ELR (cell line): ENCODE measurements at regions not wholly inside any gene's neighbourhood (a gene's known extent, or its start where the extent isn't known, plus 50 kb on each side); places are given as distances from the start of the nearest gene placed in this dataset.
"Not testable (repeated sequence)": the region's sequence is repeated elsewhere in the genome, so short reads cannot be mapped to it uniquely, and the experiment has no call there.

Experiments
- DNase-seq: peaks from one replicate; pipeline ENCODE4 v3.0.0-alpha.2; 2015; ENCODE audit warnings: low read depth

DNA sequence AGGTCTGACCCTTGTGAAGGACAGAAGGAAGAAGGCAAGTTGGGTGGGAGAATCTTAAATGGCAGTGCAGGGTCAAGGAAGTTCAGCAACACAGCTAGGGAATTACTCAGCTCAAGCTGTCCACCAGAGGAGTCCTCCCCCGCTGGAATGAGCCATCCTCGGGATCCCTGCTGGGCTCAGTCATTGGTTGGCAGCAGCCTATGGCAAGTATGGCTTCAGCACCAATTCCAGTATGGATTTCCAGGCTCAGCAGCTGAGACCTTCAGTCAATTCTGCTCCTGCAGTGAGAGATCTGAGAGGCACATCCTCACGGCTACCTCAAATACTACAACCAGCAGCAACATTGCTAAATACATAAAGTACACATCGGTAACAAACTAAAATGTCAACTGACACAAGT lies 280.6 kb upstream of the PIK3R1 start:
- peak; percentile 2 for DNase-seq

DNA sequence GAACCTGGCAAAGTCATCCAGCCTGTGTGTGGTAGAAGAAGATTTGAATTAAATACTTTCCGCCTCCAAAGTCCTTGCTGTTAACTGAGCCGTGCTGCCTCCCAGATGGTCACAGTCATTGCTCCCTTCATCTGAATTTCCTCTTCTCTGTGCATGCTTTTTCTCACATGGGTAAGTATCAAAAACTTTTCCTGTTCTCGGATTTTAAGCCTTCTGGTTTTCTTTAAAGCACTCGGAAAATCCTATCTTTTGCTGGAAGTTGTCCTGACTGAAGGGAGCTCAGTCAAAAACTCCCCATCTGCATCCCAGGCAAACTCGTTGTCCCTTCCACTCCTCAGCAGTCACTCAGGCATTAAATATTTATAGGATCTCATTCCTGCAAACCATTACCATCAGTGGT lies 290.0 kb upstream of the PIK3R1 start:
- DNase-seq, result no peak

DNA sequence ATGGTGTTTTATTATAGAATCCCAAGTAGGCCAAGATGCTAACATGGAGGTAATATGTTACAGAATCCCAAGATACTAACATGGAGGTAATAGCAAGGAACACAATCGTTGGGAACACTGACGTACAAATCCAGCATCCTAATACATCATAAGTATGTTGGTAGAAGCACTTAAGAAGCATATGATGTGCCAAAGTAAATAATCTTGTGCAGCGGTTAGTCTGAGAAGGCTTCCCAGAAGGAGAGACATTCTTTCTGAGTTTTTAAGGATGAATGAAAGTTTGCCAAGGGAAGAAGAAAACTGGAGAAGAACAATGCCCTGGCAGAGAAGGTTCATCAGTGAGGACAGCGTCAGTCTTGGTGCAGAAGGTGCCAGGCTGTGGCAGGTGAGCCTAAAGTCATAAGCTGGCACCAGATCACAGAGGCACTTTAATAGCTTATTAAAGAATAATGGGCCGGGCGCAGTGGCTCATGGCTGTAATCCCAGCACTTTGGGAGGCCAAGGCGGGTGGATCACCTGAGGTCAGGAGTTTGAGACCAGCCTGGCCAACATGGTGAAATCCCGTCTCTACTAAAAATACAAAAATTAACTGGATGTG lies 294.5 kb upstream of the PIK3R1 start:
- DNase-seq, result no peak

DNA sequence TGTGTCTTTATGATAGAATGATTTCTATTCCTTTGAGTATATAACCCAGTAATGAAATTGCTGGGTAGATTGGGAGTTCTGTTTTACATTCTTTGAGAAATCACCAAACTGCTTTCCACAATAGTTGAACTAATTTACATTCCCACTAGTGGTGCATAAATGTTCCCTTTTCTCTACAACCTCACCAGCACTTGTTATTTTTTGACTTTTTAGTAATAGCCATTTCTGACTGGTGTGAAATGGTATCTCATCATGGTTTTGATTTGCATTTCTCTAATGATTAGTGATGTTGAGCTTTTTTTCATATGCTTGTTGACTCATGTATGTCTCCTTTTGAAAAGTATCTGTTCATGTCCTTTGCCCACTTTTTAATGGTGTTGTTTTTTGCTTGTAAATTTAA lies 296.0 kb upstream of the PIK3R1 start:
- DNase-seq, result not testable (repeated sequence)

DNA sequence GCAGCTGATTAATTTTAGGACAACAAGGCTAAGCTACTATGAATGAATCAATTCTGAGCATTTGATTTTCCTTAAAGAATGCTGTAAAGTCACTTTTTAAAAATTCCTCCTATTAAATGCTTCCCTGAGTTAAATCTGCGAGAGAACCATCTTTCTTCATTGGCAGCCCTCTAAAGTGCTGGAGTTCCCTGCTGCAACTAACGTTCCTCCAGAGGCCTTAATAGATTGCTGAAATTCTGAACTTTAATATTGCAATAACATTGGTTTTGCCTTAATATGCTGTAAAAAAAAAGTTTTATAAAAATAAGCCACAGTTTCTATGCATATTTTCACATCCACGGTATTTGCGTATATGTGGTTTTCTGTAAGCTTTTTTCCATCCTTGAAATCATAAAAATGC lies 298.0 kb upstream of the PIK3R1 start:
- no peak for DNase-seq

DNA sequence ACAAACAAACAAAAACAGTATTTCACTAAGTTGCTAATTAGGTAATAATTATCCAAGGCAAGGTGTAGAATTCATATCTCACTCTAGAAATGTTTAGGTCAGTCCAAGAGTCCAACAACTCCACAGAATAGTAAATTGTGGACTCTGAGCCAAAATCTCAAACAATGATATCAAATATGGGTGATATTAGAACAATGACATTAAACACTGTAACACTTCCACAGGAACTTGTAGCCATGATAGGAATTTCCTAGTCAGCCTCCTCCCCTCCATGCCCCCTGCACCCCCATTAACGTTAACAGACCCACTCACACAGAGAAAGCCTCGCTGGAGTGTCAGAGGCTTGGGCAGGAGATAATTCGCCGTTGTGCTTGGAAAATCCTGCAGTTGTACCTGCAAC lies 305.0 kb upstream of the PIK3R1 start:
- DNase-seq, result no peak

DNA sequence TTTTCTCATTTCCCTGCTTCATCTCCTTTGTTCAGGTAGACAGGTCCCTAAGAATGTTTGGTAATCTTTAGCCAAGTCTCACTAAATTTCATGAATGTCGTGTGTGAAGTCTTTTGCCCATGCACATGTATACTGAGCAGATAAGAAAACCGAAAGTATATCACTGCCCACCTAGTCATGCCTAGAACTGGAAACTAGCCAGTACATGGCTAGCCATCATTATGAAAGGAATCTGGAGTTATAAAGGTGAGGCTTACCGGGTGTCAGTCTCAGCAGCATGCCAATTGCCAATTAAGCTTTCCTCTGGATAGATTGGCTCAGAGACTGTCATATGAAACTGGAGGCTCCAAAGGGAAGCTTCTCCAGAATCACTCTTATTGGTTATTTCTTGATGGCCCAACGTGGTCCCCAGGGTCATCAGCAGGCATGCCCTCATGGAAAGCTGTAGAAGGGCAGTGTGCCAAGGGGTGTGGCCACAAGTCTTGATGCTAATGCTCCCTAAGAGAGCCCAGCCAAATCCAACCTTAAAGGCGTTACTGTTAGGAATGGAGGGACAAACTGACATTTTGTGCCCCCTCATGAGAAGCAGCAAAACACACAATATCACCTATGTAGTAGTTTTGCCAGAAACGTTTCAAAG lies 307.3 kb upstream of the PIK3R1 start:
- no peak for DNase-seq

DNA sequence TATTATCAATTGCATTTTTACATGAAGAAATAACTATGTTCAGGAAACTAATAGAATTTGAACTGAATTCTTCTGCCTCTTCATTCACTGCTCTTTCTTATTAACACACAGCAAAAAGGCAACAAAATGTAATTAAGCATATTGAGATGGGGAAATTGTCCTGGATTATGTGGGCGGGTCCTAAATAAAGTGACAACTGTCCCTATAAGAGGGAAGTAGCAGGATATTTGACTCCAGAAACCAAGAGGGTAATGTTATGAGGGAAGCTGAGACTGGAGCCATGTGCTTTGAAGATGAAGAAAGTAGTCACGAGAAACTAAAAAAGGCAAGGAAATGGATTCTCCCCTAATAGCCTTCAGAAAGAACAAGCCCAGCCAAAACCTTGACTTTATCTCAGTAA lies 311.2 kb upstream of the PIK3R1 start:
- DNase-seq, result no peak

DNA sequence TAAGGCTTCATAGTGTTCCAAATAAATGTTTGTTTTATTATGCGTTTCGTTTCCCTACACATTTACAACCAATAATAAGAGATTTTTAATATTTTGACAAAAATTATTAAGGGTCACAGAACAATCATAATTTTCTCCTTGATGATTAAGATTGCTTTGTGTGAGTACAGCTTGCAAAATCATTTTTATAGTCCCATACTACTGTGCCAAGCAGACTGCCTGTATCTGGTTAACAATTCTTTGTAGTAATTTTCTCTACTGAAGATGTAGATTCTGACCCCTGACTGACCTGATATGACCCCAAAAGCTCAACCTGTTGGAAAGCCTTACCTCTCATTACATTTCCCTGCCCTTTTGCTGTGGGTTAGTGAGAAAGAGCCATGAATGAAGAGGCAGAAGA lies 311.9 kb upstream of the PIK3R1 start:
- no peak for DNase-seq

DNA sequence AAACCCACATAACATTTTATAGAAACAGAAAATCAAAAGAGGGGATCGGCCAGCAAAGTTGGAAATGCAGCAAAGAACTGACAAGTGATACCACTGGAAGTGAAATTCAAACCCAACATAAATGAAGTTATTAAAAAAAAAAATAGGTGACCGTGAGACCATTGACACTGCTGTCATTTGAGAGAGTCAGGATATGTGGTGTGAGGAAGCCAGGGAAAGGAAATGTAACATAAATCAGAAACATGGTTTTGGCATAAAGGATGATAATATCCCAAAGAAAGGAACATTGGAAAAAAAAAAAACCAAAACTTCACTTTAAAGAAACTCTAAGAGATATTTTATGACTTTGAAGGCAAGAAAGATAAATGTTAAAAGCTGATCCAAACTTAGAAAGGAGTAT lies 312.4 kb upstream of the PIK3R1 start:
- no peak for DNase-seq

DNA sequence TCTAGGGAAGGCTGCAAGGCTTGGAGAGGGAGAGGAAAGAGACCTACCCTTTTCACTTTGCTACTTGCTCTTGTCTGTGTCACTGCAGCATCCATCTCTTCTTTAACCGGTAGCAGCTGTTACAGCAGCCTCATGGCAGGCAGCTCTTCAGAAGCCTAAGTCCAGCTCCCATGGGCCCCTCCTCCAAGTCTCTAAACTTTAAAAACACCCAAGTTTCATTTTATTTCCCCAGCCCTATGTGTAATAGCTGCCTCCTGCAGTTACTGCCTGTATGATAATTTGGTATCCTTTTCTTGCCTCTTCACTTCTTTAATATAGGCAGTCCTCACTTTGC lies 313.1 kb upstream of the PIK3R1 start:
- DNase-seq, result no peak

DNA sequence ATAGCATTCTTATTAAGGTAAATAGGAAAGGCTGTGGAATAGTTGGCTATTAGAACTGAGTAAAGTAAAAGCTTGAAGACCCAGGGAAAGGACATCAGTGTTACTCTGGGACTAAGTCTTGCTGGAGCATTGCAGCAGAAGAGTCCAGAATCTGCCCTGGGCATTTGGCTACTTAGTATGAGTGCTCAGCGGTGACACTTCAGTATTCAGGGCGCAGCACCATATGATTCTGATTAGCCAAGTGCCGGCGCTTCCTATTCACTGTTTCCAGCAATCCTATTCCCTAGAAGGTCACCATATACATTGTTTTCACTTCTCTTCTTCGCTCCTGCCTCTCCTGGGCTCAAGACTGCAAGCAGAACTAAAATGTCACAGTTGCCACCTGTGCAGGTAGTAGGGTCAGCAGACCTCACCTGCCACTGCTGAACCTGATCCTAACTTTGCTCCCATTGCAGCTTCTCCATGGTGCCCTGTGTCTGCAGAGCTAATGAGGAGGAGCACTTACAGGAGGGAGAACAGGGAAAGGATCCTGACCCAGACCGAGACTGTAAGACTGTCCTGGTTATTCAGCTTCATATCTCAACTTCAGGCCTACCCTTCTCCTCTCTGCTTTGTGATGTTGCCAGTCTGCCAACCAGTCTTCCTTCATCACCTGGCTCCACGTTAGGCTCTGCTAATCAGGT lies 313.6 kb upstream of the PIK3R1 start:
- no peak for DNase-seq

DNA sequence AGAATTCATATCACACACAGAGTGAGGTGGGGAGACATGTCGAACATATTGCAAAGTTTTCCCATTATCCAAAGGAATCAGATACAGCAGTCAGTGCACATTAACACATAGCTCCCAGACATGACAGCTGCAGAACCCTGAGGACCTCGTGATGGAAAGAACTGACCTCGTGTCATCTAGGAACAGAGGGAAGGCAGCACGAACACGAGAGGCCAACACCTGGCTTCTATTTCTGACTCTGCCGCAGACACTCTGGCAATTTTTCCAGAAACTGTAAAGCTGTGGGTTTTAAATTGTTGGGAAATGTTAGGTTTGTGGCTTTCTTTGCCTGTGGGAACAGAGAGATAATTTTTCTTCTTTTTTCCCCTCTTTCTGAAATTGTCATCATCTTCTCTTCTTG lies 315.0 kb upstream of the PIK3R1 start:
- no peak for DNase-seq

DNA sequence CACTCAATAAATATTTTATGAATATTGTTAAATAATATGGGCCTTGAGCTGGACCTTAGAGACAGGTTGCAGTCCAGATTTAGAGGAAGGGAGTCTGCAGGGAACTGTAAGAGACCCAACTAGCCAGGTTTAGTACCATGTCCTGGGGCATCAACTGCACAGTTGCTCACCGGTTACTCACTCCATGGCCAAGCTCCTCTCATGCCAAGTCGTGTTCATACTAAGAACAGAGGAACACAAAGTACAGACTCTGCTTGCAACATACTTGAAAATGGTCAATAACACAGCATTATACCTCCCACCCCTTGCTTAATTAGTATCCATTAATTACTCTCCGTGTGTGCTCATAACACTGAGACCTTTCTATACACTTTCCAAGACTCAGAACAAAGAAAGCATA lies 317.6 kb upstream of the PIK3R1 start:
- no peak for DNase-seq

DNA sequence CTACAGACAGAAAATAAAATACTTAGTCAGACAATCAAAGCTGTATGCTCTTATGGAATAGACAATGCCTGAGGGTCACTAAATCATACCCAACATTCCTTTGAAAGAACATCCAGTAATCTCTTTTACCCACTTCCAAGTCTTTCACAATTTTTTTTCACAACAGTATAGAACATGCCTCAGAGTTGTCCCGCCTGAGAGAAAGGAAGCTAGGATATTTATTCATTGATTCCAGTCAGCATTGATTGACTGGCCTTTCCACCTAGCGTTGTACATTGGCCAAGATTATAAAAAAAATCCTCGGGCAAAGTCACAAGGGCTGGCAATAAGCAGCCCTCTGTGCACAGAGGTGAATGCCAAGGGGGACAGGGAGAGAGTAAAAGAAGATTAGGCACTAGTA lies 318.1 kb upstream of the PIK3R1 start:
- DNase-seq, result no peak

DNA sequence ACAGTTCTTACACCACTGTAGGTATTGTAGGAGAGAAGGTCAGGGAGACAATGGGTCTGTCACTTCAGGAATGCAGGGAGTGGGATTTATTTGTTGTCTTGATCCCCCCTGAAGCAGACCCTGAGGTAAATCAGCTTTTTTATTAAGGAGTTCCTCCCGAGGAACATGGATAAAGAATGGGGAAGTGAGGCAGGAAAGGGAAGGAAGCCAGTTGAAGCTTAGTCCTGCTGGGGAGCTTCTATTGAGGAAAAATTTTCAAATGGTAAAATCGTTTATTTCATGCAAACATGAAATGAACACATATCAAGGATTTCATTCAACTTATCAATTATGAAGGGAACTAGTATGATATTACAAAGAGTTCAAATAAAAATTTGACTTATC lies 318.6 kb upstream of the PIK3R1 start:
- no peak for DNase-seq

DNA sequence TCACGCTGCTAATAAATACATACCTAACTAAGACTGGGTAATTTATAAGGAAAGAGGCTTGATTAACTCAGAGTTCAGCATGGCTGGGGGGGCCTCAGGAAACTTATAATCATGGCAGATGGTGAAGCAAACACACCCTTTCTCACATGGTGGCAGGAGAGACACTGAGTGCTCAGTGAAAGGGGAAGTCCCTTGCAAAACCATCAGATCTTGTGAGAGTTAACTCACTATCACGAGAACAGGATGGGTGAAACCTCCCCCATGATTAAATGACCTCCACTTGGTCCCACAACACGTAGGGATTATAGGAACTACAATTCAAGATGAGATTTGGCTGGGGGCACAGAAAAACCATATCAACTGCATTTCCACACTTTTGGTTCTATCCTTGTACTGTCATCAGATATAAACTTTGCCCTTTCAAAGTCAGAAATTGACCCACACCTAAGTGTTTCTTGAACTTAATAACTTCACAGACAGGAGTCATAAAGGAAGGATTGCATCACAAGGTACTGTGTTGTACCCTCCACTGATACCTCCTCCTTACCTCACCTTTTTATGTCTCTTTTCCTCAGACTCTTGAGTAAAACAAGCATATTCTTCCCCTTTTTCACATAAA lies 319.1 kb upstream of the PIK3R1 start:
- no peak for DNase-seq

DNA sequence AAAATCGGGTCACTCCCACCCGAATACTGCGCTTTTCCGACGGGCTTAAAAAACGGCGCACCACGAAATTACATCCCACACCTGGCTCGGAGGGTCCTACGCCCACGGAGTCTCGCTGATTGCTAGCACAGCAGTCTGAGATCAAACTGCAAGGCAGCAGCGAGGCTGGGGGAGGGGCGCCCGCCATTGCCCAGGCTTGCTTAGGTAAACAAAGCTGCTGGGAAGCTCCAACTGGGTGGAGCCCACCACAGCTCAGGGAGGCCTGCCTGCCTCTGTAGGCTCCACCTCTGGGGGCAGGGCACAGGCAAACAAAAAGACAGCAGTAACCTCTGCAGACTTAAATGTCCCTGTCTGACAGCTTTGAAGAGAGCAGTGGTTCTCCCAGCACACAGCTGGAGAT lies 325.7 kb upstream of the PIK3R1 start:
- not testable (repeated sequence) for DNase-seq

DNA sequence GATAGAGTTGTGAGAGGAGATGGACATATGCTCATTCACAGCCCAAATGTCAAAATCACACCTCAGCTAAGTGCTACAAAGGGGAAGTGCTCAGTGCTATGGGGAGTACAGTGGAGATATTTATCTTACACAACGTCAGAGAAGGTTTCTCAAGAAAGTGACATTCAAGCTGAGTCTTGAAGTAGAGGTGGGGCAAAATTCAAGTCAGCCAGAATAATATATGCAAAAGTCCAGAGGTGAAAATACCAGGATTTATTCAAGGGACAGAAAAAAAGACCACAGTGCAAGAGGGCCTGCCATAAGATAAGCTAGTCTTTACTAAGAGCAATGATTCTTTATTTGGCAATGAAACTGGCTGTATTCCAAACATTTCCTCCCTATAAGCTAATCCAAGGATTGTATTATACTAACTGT lies 327.8 kb upstream of the PIK3R1 start:
- DNase-seq, result no peak

DNA sequence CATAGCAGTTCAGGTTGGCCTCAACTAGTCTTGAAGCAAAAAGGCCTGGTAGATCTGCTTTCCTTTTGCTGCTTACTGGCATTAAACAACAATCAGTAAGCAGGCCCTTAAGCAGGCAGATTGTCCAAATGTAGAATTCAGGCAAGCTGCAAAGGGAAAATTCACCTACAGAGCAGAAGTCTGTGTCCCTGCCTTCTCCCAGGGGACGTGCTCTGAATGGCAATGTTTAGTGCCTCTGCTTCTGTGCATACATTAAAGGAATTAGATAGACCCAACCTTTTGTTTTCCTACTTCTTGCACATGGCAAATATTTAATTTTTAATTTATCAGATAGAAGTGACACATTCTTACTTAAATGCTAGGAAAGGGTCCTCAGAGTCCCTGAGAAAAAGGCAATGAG lies 328.8 kb upstream of the PIK3R1 start:
- DNase-seq, result no peak

DNA sequence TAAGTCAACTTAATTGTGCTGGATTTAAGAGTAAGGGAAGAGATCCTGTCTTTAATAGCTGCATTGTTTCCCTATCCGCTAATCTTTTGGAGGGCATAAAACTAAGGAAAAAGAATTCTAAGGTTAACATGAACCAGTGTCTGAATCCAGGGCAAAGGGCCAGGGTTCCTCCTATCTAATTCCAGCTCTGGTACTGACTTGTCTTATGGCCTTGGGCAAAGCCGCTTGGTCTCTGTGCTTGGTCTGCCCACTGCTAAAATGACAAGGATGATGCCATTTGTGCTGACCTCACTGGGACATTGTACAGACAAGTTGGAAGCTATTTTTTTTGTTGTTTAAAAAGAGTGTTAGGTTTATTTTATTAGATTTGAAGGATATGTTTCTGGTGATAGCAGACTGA lies 334.7 kb upstream of the PIK3R1 start:
- no peak for DNase-seq

DNA sequence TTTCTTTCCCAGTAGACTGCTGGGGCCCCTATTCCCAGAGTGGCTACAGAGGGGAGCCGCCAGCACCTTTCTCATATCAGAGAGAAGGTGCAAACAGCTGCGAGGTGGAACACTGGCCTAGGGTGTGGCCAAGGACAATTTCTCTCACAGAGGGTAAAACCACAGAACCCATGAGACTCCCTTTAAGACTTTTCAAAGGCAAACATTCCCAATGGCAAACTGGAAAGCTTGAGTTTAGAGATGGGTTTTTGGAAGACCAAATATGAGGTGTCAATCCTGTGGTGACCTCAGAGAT lies 335.1 kb upstream of the PIK3R1 start:
- no peak for DNase-seq

DNA sequence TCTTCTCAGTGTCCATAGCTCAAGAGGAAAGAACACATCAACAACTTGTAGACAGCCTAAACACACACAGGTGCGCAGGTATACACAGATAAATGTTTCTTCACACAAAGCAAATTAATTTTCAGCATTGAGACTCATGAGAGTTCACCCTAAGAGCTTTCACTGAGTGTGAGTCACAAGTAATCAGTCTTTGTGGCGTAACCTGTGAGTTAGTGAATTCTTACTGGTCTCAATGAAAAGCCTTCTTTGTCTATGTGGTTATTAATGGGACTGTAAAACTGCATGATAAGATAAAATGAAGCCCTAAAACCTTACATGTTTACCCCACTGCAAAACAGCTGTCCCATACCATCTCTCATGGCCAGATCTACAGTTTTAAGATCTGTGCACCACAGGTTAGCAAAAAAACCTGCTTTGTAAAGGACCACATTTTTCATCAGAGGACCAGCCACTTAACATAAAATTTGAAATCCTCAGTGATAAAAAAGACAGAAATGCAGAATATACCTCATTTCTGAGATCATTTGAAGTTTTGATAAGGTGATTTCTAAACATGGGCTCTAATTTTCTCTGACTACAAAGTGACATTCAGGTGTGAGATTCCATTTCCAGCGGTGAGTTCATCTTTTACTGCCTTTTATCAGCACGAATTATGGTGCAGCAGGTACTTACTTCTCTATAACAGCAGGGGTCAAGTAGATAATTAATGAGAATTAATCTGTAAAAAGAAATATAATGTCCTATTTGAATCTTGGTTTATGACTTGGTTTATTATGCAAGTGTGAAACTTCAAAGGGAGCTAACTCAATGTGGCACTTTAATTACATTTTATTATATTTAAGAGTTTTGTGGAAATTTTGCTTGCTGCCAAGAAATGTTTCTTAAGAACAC lies 335.7 kb upstream of the PIK3R1 start:
- peak; percentile 4 for DNase-seq
